NCI-H446 (cell line): ENCODE measurements at regions not wholly inside any gene's neighbourhood (a gene's known extent, or its start where the extent isn't known, plus 50 kb on each side); places are given as distances from the start of the nearest gene placed in this dataset.
A peak's percentile ranks its signal among the peaks of the same experiment; 100 is the strongest.
"Not testable (repeated sequence)": the region's sequence is repeated elsewhere in the genome, so short reads cannot be mapped to it uniquely, and the experiment has no call there.

Source experiments
- DNase-seq, 2 experiments: peaks; one replicate each; lab custom pipeline; 2025; lab: John Stamatoyannopoulos, UW

GRCh38 chr21:34219334-34220060 lies 144.3 kb upstream of the KCNE2 start:
- no peak for DNase-seq

DNA sequence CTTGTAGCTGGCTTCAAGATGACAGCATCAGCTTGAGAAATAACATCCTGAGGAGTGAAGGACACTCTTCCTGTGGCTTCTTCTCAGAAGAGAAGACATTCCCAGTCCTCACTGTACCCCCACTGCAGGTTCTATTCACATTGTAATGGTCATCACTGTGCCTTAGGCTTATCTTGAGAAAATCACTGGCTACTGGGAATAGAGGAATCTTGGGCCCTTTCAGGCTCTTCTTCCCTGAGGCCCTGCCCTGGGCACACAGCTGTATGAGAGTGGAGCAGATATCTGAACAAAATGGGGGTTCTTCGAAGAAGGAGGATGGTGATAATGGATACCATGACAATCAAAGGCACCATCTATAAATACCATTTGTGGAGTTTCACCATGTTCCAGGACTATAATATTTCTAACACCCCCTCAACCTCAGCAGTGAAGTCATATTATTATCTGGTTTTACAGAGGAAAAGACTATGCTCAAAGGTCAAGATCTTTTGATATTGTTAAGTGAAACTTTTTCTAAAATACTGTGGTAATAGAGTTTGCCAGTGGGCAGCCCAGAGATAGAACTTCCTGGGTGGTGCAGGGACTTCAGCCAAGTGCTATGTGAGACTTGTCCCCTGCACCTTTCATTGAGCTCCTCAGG lies 143.1 kb upstream of the KCNE2 start:
- DNase-seq, result no peak

DNA sequence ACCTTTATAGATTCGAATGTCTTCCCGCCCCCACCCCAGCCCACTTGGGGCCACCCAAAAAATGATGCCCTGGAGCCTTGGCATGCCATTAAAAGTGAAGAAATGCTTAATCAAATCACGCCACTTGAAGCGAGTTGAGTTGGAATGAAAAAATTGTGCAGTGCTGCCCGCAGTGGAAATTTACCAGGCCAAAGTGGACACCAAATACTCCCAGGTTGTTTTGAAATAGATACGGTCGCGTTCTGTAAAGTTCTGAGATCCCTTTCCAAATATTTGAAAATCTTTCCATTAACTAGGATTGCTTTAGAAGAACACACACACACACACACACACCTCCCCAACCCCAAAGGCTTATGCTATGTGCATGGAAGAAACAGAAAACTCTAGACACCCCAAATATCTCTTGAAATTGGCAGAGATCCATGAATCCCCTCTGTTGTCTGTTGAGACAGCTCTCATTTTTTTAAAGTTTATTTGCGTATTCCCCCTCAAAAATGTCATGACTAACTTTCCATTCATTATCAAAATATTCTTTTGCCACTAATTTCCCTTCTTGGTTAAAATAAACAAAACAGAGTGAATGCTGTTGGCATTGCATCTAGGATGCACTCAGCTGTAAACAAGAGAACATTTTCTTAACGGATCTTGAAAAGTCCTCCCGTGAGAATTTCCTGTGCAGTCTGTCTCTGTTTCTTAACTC lies 142.3 kb upstream of the KCNE2 start:
- DNase-seq, result no peak

- no peak for DNase-seq
Observed at GRCh38 chr21:34222031-34222335, 141.8 kb upstream of the KCNE2 start.

DNA sequence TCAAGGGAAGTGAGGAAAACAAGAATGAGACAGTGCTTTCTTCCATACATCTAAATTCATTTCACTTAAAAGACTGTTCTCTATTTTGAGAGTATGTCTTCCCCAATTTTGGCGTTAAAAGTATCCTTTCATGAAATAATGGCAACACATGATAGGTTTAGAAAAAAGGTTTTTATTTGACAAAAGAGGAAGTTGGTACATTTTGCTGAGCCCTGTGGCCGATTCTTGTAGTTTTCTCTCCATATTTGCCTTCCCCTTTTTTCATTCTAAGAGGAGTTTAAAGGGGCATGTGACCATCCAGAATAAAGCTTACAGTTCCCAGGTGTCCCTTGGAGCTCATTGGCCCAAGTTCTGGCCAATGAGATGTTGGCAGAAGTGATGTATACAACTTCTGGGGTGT lies 140.4 kb upstream of the KCNE2 start:
- no peak for DNase-seq

GRCh38 chr21:34227386-34227852 lies 136.4 kb upstream of the KCNE2 start:
- peak in 1 of 2 experiments; percentile 44 for DNase-seq

DNA sequence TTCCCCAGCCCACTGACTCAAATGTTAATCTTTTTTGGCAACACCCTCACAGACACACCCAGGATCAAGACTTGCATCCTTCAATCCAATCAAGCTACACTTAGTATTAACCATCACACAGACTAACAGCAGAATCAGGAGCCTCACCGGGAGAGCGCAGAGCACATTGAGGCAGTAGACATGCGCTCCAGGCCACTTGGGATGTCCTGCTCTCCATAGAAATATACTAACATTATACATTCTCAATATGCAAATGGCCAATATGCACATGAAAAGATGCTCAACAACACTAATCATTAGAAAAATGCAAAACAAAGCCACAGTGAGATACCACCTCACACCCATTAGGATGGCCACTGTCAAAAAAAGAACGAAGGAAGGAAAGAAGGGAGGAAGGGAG lies 135.0 kb upstream of the KCNE2 start:
- DNase-seq, result no peak

DNA sequence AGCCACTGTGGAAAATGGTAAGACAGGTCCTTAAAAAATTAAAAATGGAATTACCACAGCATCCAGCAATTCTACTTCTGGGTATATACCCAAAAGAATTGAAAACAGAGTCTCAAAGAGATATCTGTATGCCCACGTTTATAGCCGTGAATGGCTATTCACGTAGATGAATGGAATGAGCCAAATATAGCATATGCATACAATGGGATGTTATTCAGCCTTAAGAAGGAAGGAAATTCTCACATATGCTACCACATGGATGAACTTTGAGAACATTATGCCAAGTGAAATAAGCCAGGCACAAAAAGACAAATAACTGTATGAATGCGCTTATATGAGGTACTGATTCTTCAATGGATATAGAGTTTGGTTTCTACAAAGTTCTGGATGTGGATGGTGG lies 134.5 kb upstream of the KCNE2 start:
- no peak for DNase-seq

- DNase-seq, result not testable (repeated sequence)
Observed at GRCh38 chr21:34233741-34234140, 130.1 kb upstream of the KCNE2 start.

DNA sequence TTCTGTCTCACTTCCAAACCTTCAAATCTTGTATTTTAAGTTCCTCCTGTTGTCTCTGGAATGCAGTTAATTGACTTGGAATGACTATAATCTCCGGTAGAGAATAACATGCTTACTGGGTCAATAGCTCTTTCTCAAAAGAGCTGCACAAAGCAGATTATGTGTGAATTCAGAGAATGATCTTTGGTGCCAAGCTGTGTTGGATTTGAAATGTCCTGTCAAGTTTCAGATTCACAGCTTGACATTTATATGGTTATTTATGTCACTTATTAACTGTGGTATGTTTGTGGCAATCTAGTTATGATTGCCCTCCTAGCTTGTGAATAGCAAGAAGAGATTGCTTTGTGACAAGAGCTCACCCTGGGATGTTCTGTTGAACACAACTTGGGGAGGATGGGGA lies 128.3 kb upstream of the KCNE2 start:
- no peak for DNase-seq

GRCh38 chr21:34242973-34243372 lies 120.8 kb upstream of the KCNE2 start:
- no peak for DNase-seq

DNA sequence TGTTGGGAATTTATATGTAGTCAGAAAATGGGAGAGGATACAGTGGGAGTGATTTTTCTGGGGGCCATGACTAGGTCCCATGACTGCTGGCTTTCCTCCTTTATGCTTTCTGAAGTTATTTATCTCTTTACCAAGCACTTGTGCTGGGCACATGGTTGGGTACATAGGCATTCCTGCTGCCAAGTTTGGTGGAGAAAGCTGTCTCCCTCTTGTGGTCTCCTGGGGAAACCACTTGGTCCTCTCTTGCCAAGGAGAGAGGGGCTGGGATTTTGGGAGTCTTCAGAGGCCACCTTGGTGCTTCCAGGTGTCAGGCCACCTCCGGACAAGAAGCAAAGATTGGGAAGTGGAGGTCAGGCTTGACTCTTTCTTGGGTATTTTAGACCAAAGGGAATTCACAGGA lies 120.2 kb upstream of the KCNE2 start:
- peak in 1 of 2 experiments; percentile 48 for DNase-seq

DNA sequence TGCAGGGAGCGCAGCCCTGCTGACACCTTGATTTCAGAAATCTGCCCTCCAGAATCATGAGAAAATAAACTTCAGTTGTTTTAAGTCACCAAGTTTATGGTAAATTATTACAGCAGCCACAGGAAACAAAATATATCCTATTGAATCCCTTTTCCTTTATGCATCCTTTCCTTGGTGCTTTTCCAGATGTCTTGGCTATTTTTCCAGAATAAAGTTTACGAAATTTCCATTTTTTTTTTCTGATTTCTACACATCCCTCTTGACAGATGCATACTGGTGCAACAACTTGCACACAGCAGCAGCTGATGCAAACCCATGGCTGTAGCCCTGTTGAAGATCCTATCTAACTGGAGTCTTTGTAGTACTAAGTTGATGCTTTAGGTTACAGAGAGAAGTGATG lies 111.1 kb upstream of the KCNE2 start:
- DNase-seq, result no peak

DNA sequence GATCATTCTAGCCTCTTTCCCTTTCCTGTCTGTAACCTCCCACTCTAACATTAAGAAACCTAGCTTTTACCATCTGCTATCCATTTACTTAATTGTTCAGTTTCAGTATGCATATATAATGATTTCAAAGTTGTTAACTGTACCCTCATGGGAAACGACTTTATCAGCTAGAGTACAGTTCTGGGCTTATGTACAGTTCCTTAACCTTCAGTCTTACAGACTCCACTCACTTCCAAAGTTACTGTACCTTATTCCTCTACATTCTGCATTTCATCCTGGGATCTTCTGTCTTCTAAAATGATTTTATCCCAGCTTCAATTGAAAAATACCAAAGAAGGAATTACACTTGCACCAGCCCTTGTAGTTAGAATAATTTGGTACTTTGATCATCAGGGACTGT lies 108.7 kb upstream of the KCNE2 start:
- no peak for DNase-seq

- peak; percentile 28 to 36 for DNase-seq
Observed at GRCh38 chr21:34260277-34261008, 103.4 kb upstream of the KCNE2 start.

- no peak for DNase-seq
Observed at GRCh38 chr21:34261841-34262468, 101.9 kb upstream of the KCNE2 start.

DNA sequence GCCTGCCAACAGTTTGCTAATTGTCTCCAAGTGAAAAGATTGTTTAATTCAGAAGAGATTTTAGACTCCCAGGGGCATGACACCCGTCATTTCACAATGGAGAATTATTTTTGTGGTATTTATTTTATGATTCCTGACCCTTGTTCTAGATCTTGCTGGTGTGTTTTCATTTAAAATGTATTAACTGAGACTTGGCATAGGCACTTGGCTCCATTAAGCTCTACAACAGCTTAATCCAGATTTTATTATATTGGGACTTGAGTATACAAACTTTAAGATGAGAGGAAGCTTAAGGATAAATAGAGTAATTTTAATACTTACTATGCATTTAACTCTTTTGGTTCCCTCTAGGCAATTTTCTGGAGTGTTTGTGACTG lies 101.3 kb upstream of the KCNE2 start:
- DNase-seq, result no peak

DNA sequence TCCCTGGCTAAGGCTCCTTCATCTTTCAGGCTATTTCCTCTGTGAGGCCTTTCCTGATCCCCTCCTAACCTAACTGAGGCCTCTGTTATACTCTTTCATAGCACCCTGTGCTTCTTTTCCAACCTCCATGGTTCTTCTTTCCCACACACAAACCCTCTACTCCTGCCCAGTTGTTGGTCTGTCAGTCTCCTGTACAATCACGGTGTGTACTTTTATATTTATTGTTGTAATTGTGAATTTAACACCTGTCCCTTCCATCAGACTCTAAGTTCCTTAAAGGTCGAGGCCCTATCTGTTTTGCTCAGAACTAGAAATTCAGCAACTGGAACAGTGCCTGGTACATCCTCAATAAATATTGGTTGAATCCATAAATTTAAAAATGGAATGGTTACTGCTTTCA lies 100.2 kb upstream of the KCNE2 start:
- no peak for DNase-seq

GRCh38 chr21:34266351-34266750 lies 97.5 kb upstream of the KCNE2 start:
- no peak for DNase-seq

GRCh38 chr21:34268493-34268892 lies 95.3 kb upstream of the KCNE2 start:
- no peak for DNase-seq

- no peak for DNase-seq
Observed at GRCh38 chr21:34270411-34270810, 93.4 kb upstream of the KCNE2 start.

DNA sequence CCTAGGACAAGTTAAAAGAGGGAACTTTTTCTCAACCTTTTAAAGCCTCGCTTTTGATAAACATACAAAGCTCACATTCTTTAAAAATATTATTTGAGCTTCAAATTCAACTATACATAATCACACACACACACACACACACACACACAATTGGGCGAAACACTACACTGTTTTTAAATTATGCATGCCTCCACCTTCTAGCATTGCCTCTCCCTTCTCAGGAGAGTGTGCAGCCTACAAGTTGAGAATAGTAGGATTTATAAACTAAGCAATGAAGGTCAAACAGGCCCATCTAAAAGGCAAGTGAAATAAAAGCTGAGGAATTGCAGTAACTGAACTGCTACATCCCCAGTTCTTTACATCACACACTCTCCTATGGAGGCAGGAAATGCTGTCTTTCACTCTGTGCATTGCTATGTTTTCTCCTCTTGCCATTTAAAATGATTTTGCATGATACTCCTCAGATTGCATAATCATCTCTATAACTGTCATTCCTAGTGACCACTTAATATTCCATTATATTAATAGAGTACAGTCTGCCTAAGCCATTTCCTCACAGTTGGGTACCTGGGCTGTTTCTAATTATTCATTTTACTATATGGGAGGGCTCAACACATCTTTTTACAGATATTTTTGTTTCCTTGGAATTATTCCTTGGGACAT lies 92.5 kb upstream of the KCNE2 start:
- no peak for DNase-seq
